A549 (cell line): ENCODE measurements at regions not wholly inside any gene's neighbourhood (a gene's known extent, or its start where the extent isn't known, plus 50 kb on each side); places are given as distances from the start of the nearest gene placed in this dataset.

Experiments used
- CBX2 ChIP-seq: fragments of 200-600 bp; sonication (generic); IDR thresholded peaks from 2 replicates; pipeline ENCODE4 v1.6.1; 2016; ENCODE audit warnings: low read depth, mild to moderate bottlenecking, borderline replicate concordance
- CEBPB ChIP-seq, 2 experiments: fragments of >200 bp in 1 of 2; sonication (Bioruptor Twin) in 1 of 2; formaldehyde crosslinking in 1 of 2; IDR thresholded peaks; 2 replicates each; pipeline ENCODE4 v1.6.1; 2012 to 2016
- CTCF ChIP-seq: fragments of >200 bp; sonication (Bioruptor Twin); formaldehyde crosslinking; IDR thresholded peaks from 3 replicates; pipeline ENCODE4 v1.5.1; 2016
- ESRRA ChIP-seq: fragments of 150-350 bp; IDR thresholded peaks from 2 replicates; pipeline ENCODE4 v1.6.1; 2014; ENCODE audit warnings: mild to moderate bottlenecking, low read length, borderline replicate concordance
- JUN ChIP-seq, 2 experiments: fragments of >200 bp; sonication (Bioruptor Twin); formaldehyde crosslinking; IDR thresholded peaks; 2 replicates in 1 of 2; 3 replicates in 1 of 2; pipeline ENCODE4 v1.6.1; 2016 to 2017
- PHF8 ChIP-seq: fragments of 200-600 bp; sonication (generic); IDR thresholded peaks from 2 replicates; pipeline ENCODE4 v1.6.1; 2016; ENCODE audit warnings: low read depth, mild to moderate bottlenecking, antibody characterized with exemption, moderate library complexity, borderline replicate concordance
- POLR2A ChIP-seq: IDR thresholded peaks from 2 replicates; pipeline ENCODE4 v1.6.1; 2012; ENCODE audit warnings: mild to moderate bottlenecking, low read length
- RAD21 ChIP-seq, 2 experiments: fragments of >200 bp in 1 of 2; sonication (Bioruptor Twin) in 1 of 2; formaldehyde crosslinking in 1 of 2; IDR thresholded peaks in 1 of 2; conservative IDR thresholded peaks in 1 of 2; 2 replicates in 1 of 2; 3 replicates in 1 of 2; pipeline ENCODE4 v1.6.1; 2012 to 2018; ENCODE audit warnings: inconsistent platforms in 1 of 2
- RCOR1 ChIP-seq: fragments of 150-350 bp; IDR thresholded peaks from 2 replicates; pipeline ENCODE4 v1.6.1; 2014; ENCODE audit warnings: antibody characterized with exemption, low read length, low read depth
- USF2 ChIP-seq: fragments of 450-650 bp; IDR thresholded peaks from 2 replicates; pipeline ENCODE4 v1.6.1; 2014; ENCODE audit warnings: antibody characterized with exemption

GRCh38 chr3:193028258-193028657 lies 110.6 kb upstream of the MB21D2 start:
- no peak for TF ChIP-seq CTCF
- no peak for TF ChIP-seq RCOR1
- TF ChIP-seq ESRRA = no peak
- no peak for TF ChIP-seq CEBPB (IDR thresholded peaks at IDR 0.05)
- no peak for TF ChIP-seq CBX2
- TF ChIP-seq POLR2A = no peak
- no peak for TF ChIP-seq USF2
- TF ChIP-seq JUN (IDR thresholded peaks at IDR 0.05) = no peak
- no peak for TF ChIP-seq RAD21 (conservative IDR thresholded peaks at IDR 0.05 in 1 of 2, IDR thresholded peaks at IDR 0.05 in 1 of 2)
- TF ChIP-seq PHF8 = no peak
